Mammary epithelial cell (primary cell): ENCODE measurements at regions not wholly inside any gene's neighbourhood (a gene's known extent, or its start where the extent isn't known, plus 50 kb on each side); places are given as distances from the start of the nearest gene placed in this dataset.

Source experiments
- CTCF ChIP-seq, 2 donors: IDR thresholded peaks in 1 of 2; conservative IDR thresholded peaks in 1 of 2; 2 replicates each; pipeline ENCODE4 v1.5.1; 2011 to 2012; ENCODE audit warnings: inconsistent platforms in 2 of 2, low read length in 2 of 2, mild to moderate bottlenecking in 2 of 2, control low read depth in 1 of 2, low read depth in 1 of 2; ENCODE audit not compliant: insufficient read depth in 1 of 2; ENCODE audit errors: extremely low read depth in 1 of 2
- EZH2 ChIP-seq: IDR thresholded peaks from 2 replicates; pipeline ENCODE4 v1.6.1; 2012; ENCODE audit warnings: low read length, inconsistent platforms, borderline replicate concordance

- TF ChIP-seq CTCF (conservative IDR thresholded peaks at IDR 0.05 in 1 of 2, IDR thresholded peaks at IDR 0.05 in 1 of 2; ENCODE audit: extremely low read depth in 1 of 2, insufficient read depth in 1 of 2, low read depth in 1 of 2, low read length in 2 of 2): no peak
- TF ChIP-seq EZH2: no peak
Measured at GRCh38 chr6:85944776-85945175, 302.1 kb upstream of the SYNCRIP start.
